ENCODE measurements at regions not wholly inside any gene's neighbourhood (a gene's known extent, or its start where the extent isn't known, plus 50 kb on each side); places are given as distances from the start of the nearest gene placed in this dataset.

DNA sequence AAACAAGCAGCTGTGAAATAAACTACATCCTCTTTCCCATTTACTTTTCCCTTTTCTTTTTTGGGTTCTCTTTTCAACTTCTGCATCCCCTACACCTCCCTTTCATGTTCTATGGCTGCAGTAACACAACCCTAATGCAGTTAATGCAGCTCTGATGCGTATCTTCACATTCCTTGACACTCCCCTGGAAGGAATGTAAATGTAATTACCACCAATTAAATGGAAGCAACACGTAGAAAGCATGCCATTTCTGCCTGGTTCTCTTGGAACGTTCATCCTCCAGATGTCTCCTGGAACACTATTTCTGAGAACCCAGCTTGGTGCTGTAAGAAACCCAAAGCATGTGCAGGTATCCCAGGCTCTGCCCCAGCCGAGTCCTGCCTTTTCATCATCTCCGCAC is 166.8 kb upstream of the FREM2 start:
- DNase-seq = no peak

DNA sequence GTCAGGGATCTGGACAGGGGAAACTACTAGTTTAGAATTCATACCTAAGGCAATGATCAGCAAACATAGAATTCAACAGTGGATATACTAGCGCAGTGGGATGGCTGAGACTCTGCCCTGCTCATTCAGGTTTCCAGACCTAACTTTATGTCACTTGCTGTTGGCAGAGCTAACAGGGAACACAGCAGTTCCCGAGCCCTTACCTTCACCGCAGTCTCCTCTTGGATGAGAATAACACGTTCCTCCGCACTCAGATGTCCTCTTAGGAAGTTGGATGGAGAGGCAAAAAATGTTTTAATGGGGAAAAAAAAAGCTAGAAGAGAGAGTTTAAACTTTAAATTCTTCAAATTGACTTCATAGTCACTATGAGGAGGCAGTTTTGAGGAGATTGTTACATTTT is 159.7 kb upstream of the FREM2 start:
- no peak for DNase-seq

- no peak for DNase-seq
Measured at GRCh38 chr13:38528986-38529385, 157.9 kb upstream of the FREM2 start.

- no peak for DNase-seq
Measured at GRCh38 chr13:38530492-38530891, 156.4 kb upstream of the FREM2 start.

GRCh38 chr13:38535261-38535660 is 151.6 kb upstream of the FREM2 start:
- no peak for DNase-seq

DNA sequence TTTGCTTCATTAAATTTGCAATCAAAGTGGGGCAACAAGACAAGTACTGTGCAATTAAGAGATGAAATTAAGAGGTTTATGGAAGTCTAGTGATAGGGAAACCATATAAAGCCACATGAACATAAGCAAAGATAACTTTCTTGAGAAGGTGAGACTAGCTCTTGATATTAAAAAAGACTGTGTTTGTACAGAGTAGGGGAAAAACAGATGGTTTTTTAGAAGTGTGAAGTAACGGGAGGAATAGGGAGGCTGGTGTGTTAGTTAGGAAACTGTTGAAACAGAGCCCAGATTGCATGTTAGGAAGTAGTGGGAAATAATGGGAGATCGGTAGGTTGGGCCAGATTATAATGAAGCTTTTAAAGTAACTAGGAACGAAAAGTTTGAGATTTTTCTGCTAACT is 149.8 kb upstream of the FREM2 start:
- DNase-seq = no peak

DNA sequence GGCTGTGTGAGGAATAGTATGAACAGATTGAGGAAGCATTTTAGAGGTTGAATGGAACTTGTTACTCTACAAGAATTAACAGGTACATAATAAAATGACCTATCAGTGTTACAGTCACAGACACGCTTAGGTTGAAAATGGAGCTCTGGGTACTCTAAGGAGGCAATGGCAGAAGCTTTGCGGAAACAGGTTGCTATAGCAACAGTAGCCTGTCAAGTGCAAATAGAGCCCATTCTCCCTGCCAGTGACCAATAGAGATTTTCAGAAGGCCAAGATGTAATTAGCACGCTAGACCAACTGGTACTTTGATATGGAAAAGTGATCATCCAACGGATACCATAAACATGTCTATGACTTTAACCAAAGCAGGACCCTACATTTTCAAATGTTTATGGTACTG is 148.5 kb upstream of the FREM2 start:
- DNase-seq = no peak

GRCh38 chr13:38539632-38540031 is 147.2 kb upstream of the FREM2 start:
- no peak for DNase-seq

DNA sequence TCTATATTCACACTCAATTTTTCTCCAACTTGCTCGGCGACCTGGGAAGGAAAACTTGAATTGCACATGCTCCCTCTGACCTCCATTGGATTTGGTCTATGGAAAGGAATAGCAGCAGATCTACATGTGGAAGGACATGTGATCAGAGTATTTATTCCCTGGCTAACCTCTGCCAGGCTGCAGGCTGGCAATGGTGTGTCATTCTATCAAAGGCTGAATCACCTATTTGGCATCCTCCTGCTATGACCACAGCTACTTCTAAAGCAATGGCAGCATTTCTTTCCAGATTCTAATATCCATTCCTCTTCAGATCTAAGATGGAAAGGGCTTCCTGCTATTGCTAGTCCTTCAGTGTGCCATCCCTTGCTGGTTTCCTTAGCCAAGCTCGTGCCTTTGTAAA is 144.3 kb upstream of the FREM2 start:
- DNase-seq = no peak

GRCh38 chr13:38543561-38543960 is 143.3 kb upstream of the FREM2 start:
- DNase-seq = no peak

DNA sequence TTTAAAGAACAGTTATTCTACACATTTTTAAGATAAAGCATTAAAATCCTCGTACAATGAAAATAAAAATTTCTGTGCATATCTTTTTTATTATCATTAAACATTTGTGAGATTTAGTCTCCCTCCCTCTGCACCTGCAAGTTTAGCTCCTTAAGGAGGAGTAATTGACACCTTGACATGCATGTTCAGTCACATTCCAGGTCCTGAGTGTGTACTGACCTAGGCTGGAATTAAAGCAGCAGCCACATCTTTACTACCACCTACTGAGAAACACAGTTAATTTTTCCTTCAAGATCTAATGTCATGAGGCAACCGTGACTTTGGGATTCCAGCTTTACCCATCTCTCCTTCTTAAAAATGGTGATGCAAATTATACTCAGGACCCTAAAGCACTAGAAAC is 123.1 kb upstream of the FREM2 start:
- DNase-seq = no peak

- DNase-seq = no peak
Measured at GRCh38 chr13:38564256-38565150, 122.4 kb upstream of the FREM2 start.

DNA sequence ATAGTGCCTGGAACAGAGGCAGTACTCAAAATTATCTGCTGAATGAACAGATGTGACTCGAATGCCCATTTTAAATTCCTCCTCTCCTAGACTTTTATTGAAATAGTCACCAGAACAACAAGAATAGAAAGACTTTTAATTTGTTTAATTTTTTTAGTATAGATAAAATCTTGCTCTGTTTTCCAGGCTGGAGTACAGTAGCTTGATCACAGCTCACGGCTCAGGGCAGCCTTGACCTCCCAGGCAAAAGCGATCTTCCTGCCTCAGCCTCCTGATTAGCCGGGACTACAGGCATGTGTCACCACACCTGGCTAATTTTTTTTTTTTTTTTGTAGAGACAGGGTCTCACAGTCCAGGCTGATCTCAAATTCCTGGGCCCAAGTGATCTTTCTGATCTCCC is 120.9 kb upstream of the FREM2 start:
- no peak for DNase-seq

- DNase-seq = no peak
Measured at GRCh38 chr13:38566519-38566918, 120.4 kb upstream of the FREM2 start.

DNA sequence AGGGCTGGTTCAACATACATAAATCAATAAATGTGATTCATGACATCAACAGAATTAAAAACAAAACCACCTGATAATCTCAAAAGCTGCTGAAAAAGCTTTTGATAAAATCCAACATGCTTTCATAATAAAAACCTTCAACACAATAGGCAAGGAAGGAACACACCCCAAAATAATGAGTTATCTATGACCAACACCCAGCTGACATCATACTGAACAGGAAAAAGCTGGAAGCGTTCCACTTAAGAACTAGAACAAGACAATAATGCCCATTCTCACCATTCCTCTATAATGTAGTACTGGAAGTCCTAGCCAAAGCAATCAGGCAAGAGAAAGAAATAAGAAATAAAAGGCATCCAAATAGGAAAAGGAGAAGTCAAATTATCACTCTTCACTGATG is 116.2 kb upstream of the FREM2 start:
- DNase-seq = no peak

DNA sequence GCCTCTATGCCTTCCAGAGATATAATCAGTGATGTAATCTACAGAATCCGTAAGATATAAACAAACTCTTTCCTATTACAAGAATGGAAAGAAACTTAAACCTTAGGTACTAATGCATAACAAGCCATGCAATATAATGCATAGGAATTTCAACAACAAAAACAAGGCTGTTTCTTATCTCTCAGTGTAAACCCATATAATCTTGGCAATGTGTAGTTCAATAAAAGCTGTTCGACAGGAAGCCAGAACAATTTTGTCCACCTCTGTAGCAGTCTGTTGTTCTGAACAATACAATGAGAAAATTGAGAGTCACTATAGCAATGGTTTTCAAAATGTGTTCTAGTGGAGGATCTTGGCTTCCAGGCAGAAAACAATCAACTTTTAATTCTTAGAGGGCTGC is 111.5 kb upstream of the FREM2 start:
- no peak for DNase-seq

GRCh38 chr13:38577048-38577447 is 109.8 kb upstream of the FREM2 start:
- no peak for DNase-seq

DNA sequence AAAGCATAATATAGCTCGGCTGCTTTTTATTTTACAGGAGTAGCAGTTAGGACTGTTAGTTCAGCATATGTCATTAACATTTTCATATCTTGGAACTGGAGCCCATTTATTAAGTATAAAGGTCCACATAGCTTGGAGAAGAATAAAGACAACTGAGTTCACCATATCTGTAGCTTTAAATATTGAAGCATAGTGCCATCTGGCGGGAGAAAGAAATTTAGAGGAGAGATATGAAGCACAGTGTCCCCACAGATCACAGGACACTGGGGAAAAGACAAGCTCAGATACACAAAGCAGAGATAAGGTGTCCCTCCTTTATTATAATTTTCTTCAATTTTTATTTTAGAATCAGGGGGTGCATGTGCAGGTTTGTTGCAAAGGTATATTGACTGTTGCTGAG is 104.7 kb upstream of the FREM2 start:
- peak; percentile 24 for DNase-seq

- no peak for DNase-seq
Measured at GRCh38 chr13:38590230-38590629, 96.6 kb upstream of the FREM2 start.

DNA sequence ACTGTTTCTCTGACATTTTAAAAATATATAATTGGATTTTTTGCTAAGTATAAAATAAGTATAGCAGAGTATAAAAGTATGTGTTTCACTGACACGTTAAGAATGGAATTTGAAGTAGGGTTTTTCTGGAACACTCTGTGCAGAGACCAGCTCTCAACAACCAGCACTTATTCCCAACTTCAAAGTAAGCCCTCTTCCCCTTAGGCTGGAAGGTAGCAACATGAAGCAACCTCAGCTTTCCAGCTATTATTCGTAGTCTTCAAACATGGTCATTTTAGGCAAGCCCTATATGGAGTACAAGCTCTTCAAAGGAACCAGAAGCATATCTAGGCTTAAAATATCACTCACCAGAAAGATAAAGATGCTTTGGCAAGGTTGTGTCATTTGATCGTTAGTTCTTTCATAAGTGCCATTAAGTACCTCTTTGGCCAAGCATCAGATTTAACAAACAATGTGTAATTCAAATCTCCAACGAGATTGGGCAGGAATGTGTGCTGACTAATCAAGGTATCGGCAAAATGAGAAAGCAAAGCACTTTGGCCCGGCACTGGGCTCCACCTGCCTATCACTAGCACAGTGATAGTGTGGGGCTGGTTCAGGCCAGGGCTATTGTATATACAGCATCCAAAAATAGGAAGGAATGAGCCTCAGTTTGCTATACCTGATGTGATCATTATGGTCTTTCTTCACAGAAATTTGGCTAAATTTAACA is 95.9 kb upstream of the FREM2 start:
- no peak for DNase-seq

DNA sequence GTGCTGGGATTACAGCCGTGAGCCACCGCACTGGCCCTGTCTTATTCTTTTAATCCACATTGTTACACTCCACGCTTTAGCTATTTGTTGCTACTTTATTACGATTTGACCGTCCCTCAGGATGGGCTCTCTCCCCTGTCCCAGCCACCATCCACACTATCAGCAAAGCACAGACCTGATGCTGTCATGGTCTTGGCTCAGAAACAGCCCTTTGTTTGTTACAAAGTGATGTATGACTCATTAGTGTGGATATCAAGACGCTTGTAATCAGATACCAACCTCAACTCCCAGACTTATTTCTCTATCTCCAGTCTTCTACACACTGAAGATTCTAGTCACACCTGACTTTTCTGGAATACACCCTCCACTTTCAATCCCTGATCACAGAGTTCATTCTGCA is 84.6 kb upstream of the FREM2 start:
- DNase-seq = no peak

DNA sequence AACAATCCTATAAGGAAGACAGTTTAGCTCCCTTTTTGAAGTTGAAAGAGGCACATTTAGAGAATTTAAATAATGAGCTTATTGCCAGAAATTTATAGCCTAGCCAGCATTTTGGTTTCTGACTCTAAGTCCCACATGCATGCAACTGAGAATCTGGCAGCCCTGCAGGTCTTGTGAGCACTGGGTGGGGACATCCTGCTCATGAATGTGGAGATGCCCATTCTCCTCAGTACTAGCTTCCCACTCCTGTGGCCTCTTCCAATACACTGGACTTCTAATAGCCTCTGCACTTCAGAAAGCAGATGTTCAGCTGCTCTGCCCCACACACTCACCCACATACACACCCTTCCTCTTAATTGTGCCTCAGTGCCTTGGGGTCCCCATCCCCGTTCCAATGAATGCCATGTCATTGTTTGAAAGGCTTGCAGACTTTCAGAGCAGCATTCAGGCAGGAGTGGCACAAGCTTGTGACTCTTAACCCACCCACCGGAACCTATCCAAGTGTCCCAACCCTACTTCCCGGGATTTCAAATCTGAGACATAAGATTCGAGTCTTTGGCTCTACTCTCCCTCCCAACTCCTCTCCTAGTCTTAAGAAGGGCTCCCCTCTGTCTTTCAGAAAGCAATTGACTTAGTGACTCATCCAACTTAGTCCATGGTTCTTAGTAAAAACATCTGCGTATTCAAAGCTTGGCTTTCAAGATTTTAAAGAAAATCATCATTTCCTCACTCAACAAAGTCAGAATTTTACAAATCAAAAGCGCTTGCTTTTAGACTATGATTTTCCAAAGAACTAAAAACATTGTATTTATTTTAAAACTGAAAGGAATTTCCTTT is 80.0 kb upstream of the FREM2 start:
- no peak for DNase-seq

DNA sequence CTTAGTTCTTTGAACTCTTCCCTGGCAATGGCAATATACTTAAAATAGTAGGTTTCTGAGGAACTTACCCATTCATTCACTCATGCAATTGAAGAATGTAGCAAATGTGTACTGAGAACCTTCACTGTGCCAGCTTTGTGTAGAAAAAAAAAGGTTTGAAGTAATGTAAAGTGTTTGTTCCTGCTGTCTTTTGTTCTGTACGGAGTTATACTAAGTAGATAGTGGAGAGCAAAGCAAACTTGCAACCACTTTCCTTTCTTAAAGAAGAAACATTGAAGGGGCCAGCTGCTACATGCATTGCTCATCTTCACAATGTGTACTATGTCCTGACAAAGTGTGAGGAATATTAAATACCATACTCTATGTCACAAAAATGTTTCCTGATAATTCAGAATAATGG is 68.9 kb upstream of the FREM2 start:
- DNase-seq = no peak

- DNase-seq = no peak
Measured at GRCh38 chr13:38618336-38618735, 68.5 kb upstream of the FREM2 start.
